Bronchial epithelial cell (primary cell): ENCODE measurements at regions not wholly inside any gene's neighbourhood (a gene's known extent, or its start where the extent isn't known, plus 50 kb on each side); places are given as distances from the start of the nearest gene placed in this dataset.

Experiments
- DNase-seq: peaks from one replicate; pipeline ENCODE4 v3.0.0-alpha.2; 2010; ENCODE audit warnings: low read depth
- FAIRE-seq: peaks from 2 replicates; lab custom pipeline; 2011; peaks lifted over from hg19 to GRCh38; lab: Jason Lieb, UNC
- H3K27me3 ChIP-seq: 2 replicates; pipeline ENCODE4 v1.5.1; 2011; ENCODE audit warnings: low read length; ENCODE audit not compliant: control insufficient read depth, insufficient read depth
- H3K36me3 ChIP-seq: 2 replicates; pipeline ENCODE4 v1.5.1; 2011; ENCODE audit warnings: low read length; ENCODE audit not compliant: control insufficient read depth, insufficient read depth
- H3K4me3 ChIP-seq: 2 replicates; pipeline ENCODE4 v1.5.1; 2011; ENCODE audit warnings: mild to moderate bottlenecking, low read depth, low read length, control low read depth
- CTCF ChIP-seq: IDR thresholded peaks from 2 replicates; pipeline ENCODE4 v1.5.1; 2011; ENCODE audit warnings: mild to moderate bottlenecking, moderate library complexity, low read length, control low read depth, inconsistent platforms; ENCODE audit not compliant: insufficient read depth, severe bottlenecking

- DNase-seq (no peak), FAIRE-seq (peak; percentile 7)
- Histone ChIP-seq H3K4me3 (no peak overlapping the region), H3K27me3 (no peaks in the 10 kb centered on the region), H3K36me3 (no peaks in the 10 kb centered on the region)
- no peak for TF ChIP-seq CTCF
Measured at GRCh38 chr4:26226629-26227376, 94.0 kb upstream of the RBPJ start.

GRCh38 chr4:26227601-26228229 is 93.1 kb upstream of the RBPJ start:
- H3K4me3 ChIP-seq, result no peak overlapping the region
- FAIRE-seq, result no peak
- TF ChIP-seq CTCF, result no peak

GRCh38 chr4:26228883-26229282 is 91.9 kb upstream of the RBPJ start:
- TF ChIP-seq CTCF, result no peak
- H3K4me3 ChIP-seq, result no peak overlapping the region
- FAIRE-seq, result no peak

More at GRCh38 chr4:26227601-26228229, 93.1 kb upstream of the RBPJ start:
- H3K36me3 ChIP-seq, result no peaks in the 10 kb centered on the region
- DNase-seq, result no peak
- H3K27me3 ChIP-seq, result no peaks in the 10 kb centered on the region

GRCh38 chr4:26229974-26230373 is 90.8 kb upstream of the RBPJ start:
- FAIRE-seq, result no peak

More at GRCh38 chr4:26228883-26229282, 91.9 kb upstream of the RBPJ start:
- no peak for DNase-seq
- Histone ChIP-seq H3K36me3 (no peaks in the 10 kb centered on the region), H3K27me3 (no peaks in the 10 kb centered on the region)

GRCh38 chr4:26233350-26233749 is 87.5 kb upstream of the RBPJ start:
- Histone ChIP-seq H3K36me3 (no peaks in the 10 kb centered on the region), H3K27me3 (peaks cover 1% of the 10 kb centered on the region), H3K4me3 (no peak overlapping the region)
- no peak for FAIRE-seq
- DNase-seq, result no peak
- no peak for TF ChIP-seq CTCF

More at GRCh38 chr4:26229974-26230373, 90.8 kb upstream of the RBPJ start:
- Histone ChIP-seq H3K36me3 (no peaks in the 10 kb centered on the region), H3K27me3 (no peaks in the 10 kb centered on the region), H3K4me3 (no peak overlapping the region)
- no peak for TF ChIP-seq CTCF
- DNase-seq, result no peak
